K562 (cell line): ENCODE measurements at regions not wholly inside any gene's neighbourhood (a gene's known extent, or its start where the extent isn't known, plus 50 kb on each side); places are given as distances from the start of the nearest gene placed in this dataset.
"Not testable (repeated sequence)": the region's sequence is repeated elsewhere in the genome, so short reads cannot be mapped to it uniquely, and the experiment has no call there.

Experiments
- CHD4 ChIP-seq: fragments of 200-600 bp; sonication (generic); IDR thresholded peaks from 3 replicates; pipeline ENCODE4 v1.6.1; 2012; ENCODE audit warnings: low read depth, mild to moderate bottlenecking, mixed read lengths, low read length, inconsistent platforms; ENCODE audit not compliant: insufficient read depth, insufficient replicate concordance, poor library complexity, severe bottlenecking
- IRF9 ChIP-seq: fragments of 450-650 bp; IDR thresholded peaks from 2 replicates; pipeline ENCODE4 v1.6.1; 2016; ENCODE audit warnings: missing biosample characterization, missing genetic modification characterization
- MAFF ChIP-seq: IDR thresholded peaks from 2 replicates; pipeline ENCODE4 v1.6.1; 2012; ENCODE audit warnings: low read length, improper control_type of control experiment
- MCM3 ChIP-seq: fragments of 450-650 bp; IDR thresholded peaks from 2 replicates; pipeline ENCODE4 v1.6.1; 2016
- POLR2AphosphoS5 ChIP-seq: IDR thresholded peaks from 2 replicates; pipeline ENCODE4 v1.6.1; 2011; ENCODE audit warnings: mild to moderate bottlenecking, low read depth, low read length, moderate library complexity; ENCODE audit not compliant: control insufficient read depth, insufficient read depth
- RNF2 ChIP-seq: sonication (generic); IDR thresholded peaks from 2 replicates; pipeline ENCODE4 v1.6.1; 2016
- SOX6 ChIP-seq: fragments of 450-650 bp; IDR thresholded peaks from 2 replicates; pipeline ENCODE4 v1.6.1; 2014; ENCODE audit warnings: mild to moderate bottlenecking
- STAT5B ChIP-seq: fragments of 250-450 bp; sonication (Bioruptor Pico); IDR thresholded peaks from 2 replicates; pipeline ENCODE4 v1.8.0; 2021; ENCODE audit warnings: mild to moderate bottlenecking, inconsistent platforms
- U2AF1 ChIP-seq: fragments of 200-400 bp; formaldehyde crosslinking; optimal IDR thresholded peaks from 2 replicates; pipeline ENCODE3; 2017; ENCODE audit warnings: mild to moderate bottlenecking, low read depth, low read length, moderate library complexity
- ZNF253 ChIP-seq: fragments of 250-450 bp; sonication (Bioruptor Pico); conservative IDR thresholded peaks from 2 replicates; pipeline ENCODE4 v1.6.1; 2021; ENCODE audit warnings: mild to moderate bottlenecking
- TF ChIP-seq, protein P1 (sequence below), 3 experiments: IDR thresholded peaks in 2 of 3; conservative IDR thresholded peaks in 1 of 3; 2 replicates each; pipeline ENCODE4 v1.5.1; 2011 to 2012; ENCODE audit warnings: low read length in 3 of 3, mild to moderate bottlenecking in 3 of 3, control low read depth in 2 of 3, improper control_type of control experiment in 1 of 3, inconsistent platforms in 1 of 3, low read depth in 1 of 3, mixed read lengths in 1 of 3, moderate library complexity in 1 of 3; ENCODE audit not compliant: insufficient read depth in 2 of 3
- TF ChIP-seq, protein P2 (sequence below): sonication (generic); formaldehyde crosslinking; IDR thresholded peaks from 2 replicates; pipeline ENCODE4 v1.5.0; 2020; ENCODE audit warnings: missing genetic modification reagents
- TF ChIP-seq, protein P3 (sequence below): sonication (generic); formaldehyde crosslinking; IDR thresholded peaks from 2 replicates; pipeline ENCODE4 v1.9.0; 2022; ENCODE audit warnings: mild to moderate bottlenecking, missing genetic modification reagents

GRCh38 chr7:84916973-84917372, 269.9 kb downstream of the SEMA3D start:
- TF ChIP-seq, protein P1, sequence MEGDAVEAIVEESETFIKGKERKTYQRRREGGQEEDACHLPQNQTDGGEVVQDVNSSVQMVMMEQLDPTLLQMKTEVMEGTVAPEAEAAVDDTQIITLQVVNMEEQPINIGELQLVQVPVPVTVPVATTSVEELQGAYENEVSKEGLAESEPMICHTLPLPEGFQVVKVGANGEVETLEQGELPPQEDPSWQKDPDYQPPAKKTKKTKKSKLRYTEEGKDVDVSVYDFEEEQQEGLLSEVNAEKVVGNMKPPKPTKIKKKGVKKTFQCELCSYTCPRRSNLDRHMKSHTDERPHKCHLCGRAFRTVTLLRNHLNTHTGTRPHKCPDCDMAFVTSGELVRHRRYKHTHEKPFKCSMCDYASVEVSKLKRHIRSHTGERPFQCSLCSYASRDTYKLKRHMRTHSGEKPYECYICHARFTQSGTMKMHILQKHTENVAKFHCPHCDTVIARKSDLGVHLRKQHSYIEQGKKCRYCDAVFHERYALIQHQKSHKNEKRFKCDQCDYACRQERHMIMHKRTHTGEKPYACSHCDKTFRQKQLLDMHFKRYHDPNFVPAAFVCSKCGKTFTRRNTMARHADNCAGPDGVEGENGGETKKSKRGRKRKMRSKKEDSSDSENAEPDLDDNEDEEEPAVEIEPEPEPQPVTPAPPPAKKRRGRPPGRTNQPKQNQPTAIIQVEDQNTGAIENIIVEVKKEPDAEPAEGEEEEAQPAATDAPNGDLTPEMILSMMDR (IDR thresholded peaks at IDR 0.05 in 2 of 3, conservative IDR thresholded peaks at IDR 0.05 in 1 of 3; ENCODE audit: insufficient read depth in 2 of 3, low read depth in 1 of 3, low read length in 3 of 3), result not testable (repeated sequence)
- not testable (repeated sequence) for TF ChIP-seq RNF2; POLR2AphosphoS5; MCM3; STAT5B; ZNF253 (CRISPR knock-in tag); IRF9 (tag); U2AF1; CHD4; MAFF; SOX6
- TF ChIP-seq, protein P2, sequence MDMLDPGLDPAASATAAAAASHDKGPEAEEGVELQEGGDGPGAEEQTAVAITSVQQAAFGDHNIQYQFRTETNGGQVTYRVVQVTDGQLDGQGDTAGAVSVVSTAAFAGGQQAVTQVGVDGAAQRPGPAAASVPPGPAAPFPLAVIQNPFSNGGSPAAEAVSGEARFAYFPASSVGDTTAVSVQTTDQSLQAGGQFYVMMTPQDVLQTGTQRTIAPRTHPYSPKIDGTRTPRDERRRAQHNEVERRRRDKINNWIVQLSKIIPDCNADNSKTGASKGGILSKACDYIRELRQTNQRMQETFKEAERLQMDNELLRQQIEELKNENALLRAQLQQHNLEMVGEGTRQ (CRISPR knock-in tag), result not testable (repeated sequence)
- TF ChIP-seq, protein P3, sequence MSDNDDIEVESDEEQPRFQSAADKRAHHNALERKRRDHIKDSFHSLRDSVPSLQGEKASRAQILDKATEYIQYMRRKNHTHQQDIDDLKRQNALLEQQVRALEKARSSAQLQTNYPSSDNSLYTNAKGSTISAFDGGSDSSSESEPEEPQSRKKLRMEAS (CRISPR knock-in tag), result not testable (repeated sequence)
